SU-DHL-6 (cell line): ENCODE measurements at regions not wholly inside any gene's neighbourhood (a gene's known extent, or its start where the extent isn't known, plus 50 kb on each side); places are given as distances from the start of the nearest gene placed in this dataset.

Source experiments
- H2AFZ ChIP-seq: fragments of 200-600 bp; sonication (generic); 2 replicates; pipeline ENCODE4 v1.6.1; 2014; ENCODE audit warnings: low read depth, mild to moderate bottlenecking, moderate library complexity, mixed read lengths, antibody characterized with exemption, low read length; ENCODE audit not compliant: severe bottlenecking
- H3F3A ChIP-seq: fragments of 200-600 bp; shearing (Covaris generic); 2 replicates; pipeline ENCODE4 v1.6.0; 2016; ENCODE audit warnings: antibody characterized with exemption, mild to moderate bottlenecking; ENCODE audit not compliant: insufficient read depth
- H3K27ac ChIP-seq: fragments of 200-600 bp; sonication (generic); 2 replicates; pipeline ENCODE4 v1.5.1; 2016; ENCODE audit warnings: low read depth, mild to moderate bottlenecking, low read length, moderate library complexity, mixed read lengths
- H3K27me3 ChIP-seq: fragments of 200-600 bp; sonication (generic), shearing (Covaris generic); 2 replicates; pipeline ENCODE4 v1.6.0; 2014; ENCODE audit warnings: mild to moderate bottlenecking, low read length
- H3K36me3 ChIP-seq: fragments of 200-600 bp; sonication (generic); 2 replicates; pipeline ENCODE4 v1.6.1; 2014; ENCODE audit warnings: mild to moderate bottlenecking, low read length, mixed read lengths
- H3K4me2 ChIP-seq: fragments of 300-600, 200-600 bp; shearing (Covaris generic), sonication (generic); 2 replicates; pipeline ENCODE4 v1.6.0; 2014; ENCODE audit warnings: low read length, low read depth, mild to moderate bottlenecking; ENCODE audit not compliant: poor library complexity, severe bottlenecking
- H3K4me3 ChIP-seq: fragments of 200-600 bp; sonication (generic); 2 replicates; pipeline ENCODE4 v1.5.1; 2014; ENCODE audit warnings: antibody characterized with exemption, low read length, mild to moderate bottlenecking, mixed read lengths; ENCODE audit not compliant: insufficient read depth, poor library complexity, severe bottlenecking
- H3K79me2 ChIP-seq: fragments of 200-600 bp; sonication (generic); 2 replicates; pipeline ENCODE4 v1.6.1; 2014; ENCODE audit warnings: mild to moderate bottlenecking, low read length, moderate library complexity; ENCODE audit not compliant: insufficient read depth
- H3K9ac ChIP-seq: fragments of 200-600 bp; sonication (generic); 2 replicates; pipeline ENCODE4 v1.7.0; 2014; ENCODE audit warnings: mild to moderate bottlenecking, low read length
- H3K9me2 ChIP-seq: fragments of 200-600 bp; sonication (generic); replicated peaks from 2 replicates; pipeline ENCODE4 v1.6.1; 2014; ENCODE audit warnings: low read length; ENCODE audit not compliant: insufficient read depth
- H3K9me3 ChIP-seq: fragments of 200-600 bp; sonication (generic); 2 replicates; pipeline ENCODE4 v1.6.1; 2014; ENCODE audit warnings: low read length, mixed read lengths; ENCODE audit not compliant: insufficient read depth
- H4K20me1 ChIP-seq: fragments of 200-600 bp; sonication (generic); 2 replicates; pipeline ENCODE4 v1.6.1; 2014; ENCODE audit warnings: low read depth, mild to moderate bottlenecking, antibody characterized with exemption, low read length, moderate library complexity, mixed read lengths
- EZH2phosphoT487 ChIP-seq: fragments of 200-600 bp; sonication (generic), shearing (Covaris generic); conservative IDR thresholded peaks from 2 replicates; pipeline ENCODE4 v1.6.1; 2018; ENCODE audit warnings: mild to moderate bottlenecking, antibody characterized with exemption, low read length, moderate library complexity, mixed read lengths
- TF ChIP-seq, protein P1 (sequence below): fragments of 200-600 bp; sonication (generic); IDR thresholded peaks from one replicate; pipeline ENCODE4 v1.5.1; 2017; ENCODE audit warnings: antibody characterized with exemption, mild to moderate bottlenecking, low read length, moderate library complexity; ENCODE audit not compliant: insufficient read depth, poor library complexity, severe bottlenecking

DNA sequence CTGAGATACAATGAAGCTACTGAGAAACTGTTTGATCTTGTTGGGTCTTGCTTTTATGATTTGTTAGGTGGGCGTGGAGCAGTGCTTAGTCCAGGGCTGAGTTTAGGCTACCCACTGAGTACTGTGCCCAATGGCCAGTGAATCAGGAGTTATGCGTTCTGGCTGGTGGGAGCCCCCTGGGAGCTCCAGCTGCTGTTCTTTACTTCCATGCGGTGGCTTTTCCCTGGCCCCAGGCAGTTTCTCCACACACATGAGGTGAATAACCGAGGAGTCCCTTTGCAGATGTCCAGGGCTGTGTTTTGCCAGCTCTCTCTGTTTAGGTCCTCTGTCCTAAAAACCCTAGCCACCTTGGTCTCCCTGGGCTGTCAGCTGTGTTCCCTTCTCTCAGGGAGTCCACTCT lies 106.5 kb downstream of the KLF13 start:
- no peak overlapping the region for H2AFZ ChIP-seq
- no peak overlapping the region for H3K4me3 ChIP-seq
- H3K79me2 ChIP-seq: no peaks in the 10 kb centered on the region
- no peaks in the 10 kb centered on the region for H4K20me1 ChIP-seq
- no peaks in the 10 kb centered on the region for H3K9me2 ChIP-seq
- H3K36me3 ChIP-seq: no peaks in the 10 kb centered on the region
- no peak overlapping the region for H3K27ac ChIP-seq
- no peaks in the 10 kb centered on the region for H3K9me3 ChIP-seq
- H3K9ac ChIP-seq: no peak overlapping the region
- H3K27me3 ChIP-seq: no peaks in the 10 kb centered on the region
- H3F3A ChIP-seq: peaks cover 4% of the 10 kb centered on the region; the same call in 1 of the 2 replicates
- no peak overlapping the region for H3K4me2 ChIP-seq
- TF ChIP-seq EZH2phosphoT487: no peak
- TF ChIP-seq, protein P1, sequence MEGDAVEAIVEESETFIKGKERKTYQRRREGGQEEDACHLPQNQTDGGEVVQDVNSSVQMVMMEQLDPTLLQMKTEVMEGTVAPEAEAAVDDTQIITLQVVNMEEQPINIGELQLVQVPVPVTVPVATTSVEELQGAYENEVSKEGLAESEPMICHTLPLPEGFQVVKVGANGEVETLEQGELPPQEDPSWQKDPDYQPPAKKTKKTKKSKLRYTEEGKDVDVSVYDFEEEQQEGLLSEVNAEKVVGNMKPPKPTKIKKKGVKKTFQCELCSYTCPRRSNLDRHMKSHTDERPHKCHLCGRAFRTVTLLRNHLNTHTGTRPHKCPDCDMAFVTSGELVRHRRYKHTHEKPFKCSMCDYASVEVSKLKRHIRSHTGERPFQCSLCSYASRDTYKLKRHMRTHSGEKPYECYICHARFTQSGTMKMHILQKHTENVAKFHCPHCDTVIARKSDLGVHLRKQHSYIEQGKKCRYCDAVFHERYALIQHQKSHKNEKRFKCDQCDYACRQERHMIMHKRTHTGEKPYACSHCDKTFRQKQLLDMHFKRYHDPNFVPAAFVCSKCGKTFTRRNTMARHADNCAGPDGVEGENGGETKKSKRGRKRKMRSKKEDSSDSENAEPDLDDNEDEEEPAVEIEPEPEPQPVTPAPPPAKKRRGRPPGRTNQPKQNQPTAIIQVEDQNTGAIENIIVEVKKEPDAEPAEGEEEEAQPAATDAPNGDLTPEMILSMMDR: no peak

GRCh38 chr15:31433574-31433973 lies 106.9 kb downstream of the KLF13 start:
- Histone ChIP-seq H3K79me2 (no peaks in the 10 kb centered on the region), H2AFZ (no peak overlapping the region), H3K4me3 (no peak overlapping the region), H3K9ac (no peak overlapping the region), H3K9me3 (no peaks in the 10 kb centered on the region), H4K20me1 (no peaks in the 10 kb centered on the region), H3K4me2 (no peak overlapping the region), H3F3A (peaks cover 4% of the 10 kb centered on the region; the same call in 1 of the 2 replicates), H3K27me3 (no peaks in the 10 kb centered on the region), H3K36me3 (no peaks in the 10 kb centered on the region), H3K9me2 (no peaks in the 10 kb centered on the region), H3K27ac (no peak overlapping the region)
- TF ChIP-seq EZH2phosphoT487: no peak
- TF ChIP-seq, protein P1: no peak

- Histone ChIP-seq H3K36me3 (no peaks in the 10 kb centered on the region), H3K79me2 (no peaks in the 10 kb centered on the region), H3K9me3 (no peaks in the 10 kb centered on the region), H3K9ac (no peak overlapping the region), H3K27ac (peak overlapping the region; percentile 74; the same call in 1 of the 2 replicates), H3K9me2 (no peaks in the 10 kb centered on the region), H2AFZ (no peak overlapping the region), H3K4me3 (no peak overlapping the region), H3K27me3 (no peaks in the 10 kb centered on the region), H3F3A (peaks cover 4% of the 10 kb centered on the region; the same call in 1 of the 2 replicates), H3K4me2 (no peak overlapping the region), H4K20me1 (no peaks in the 10 kb centered on the region)
- TF ChIP-seq, protein P1: no peak
- TF ChIP-seq EZH2phosphoT487: no peak
Measured at GRCh38 chr15:31434275-31434587, 107.6 kb downstream of the KLF13 start.
